Neural progenitor cell (in vitro differentiated cells): ENCODE measurements at regions not wholly inside any gene's neighbourhood (a gene's known extent, or its start where the extent isn't known, plus 50 kb on each side); places are given as distances from the start of the nearest gene placed in this dataset.

ENCODE experiments used
- EZH2 ChIP-seq: fragments of 200-600 bp; sonication (generic); IDR thresholded peaks from 2 replicates; pipeline ENCODE4 v1.6.1; 2017; ENCODE audit warnings: antibody characterized with exemption, mild to moderate bottlenecking, moderate library complexity
- EZH2phosphoT487 ChIP-seq: fragments of 200-600 bp; sonication (generic); IDR thresholded peaks from 2 replicates; pipeline ENCODE4 v1.6.1; 2017; ENCODE audit warnings: antibody characterized with exemption
- TF ChIP-seq, protein P1 (sequence below): fragments of 200-600 bp; sonication (generic); IDR thresholded peaks from 2 replicates; pipeline ENCODE4 v1.5.1; 2017; ENCODE audit warnings: antibody characterized with exemption, mild to moderate bottlenecking

DNA sequence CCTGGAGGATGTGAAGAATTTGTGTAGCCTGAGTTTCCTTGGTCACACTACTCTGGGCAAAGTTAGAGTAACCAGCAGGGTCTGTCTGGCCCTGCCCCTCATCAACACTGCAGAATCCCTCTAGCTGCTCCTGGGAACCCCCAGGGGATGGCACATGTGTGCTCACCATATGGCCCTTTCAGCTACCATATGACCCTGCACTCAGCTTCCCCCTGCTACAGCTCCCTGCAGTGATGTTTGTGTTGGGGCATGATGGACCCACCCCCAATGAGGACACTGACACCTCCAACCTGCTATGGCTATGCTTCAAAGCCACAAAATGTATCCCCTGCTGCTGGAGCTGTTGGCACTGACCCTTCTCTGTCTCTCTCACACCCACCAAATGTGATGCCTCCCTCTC lies 152.7 kb downstream of the SNX18 start:
- TF ChIP-seq EZH2phosphoT487 (no peak), EZH2 (no peak)
- TF ChIP-seq, protein P1, sequence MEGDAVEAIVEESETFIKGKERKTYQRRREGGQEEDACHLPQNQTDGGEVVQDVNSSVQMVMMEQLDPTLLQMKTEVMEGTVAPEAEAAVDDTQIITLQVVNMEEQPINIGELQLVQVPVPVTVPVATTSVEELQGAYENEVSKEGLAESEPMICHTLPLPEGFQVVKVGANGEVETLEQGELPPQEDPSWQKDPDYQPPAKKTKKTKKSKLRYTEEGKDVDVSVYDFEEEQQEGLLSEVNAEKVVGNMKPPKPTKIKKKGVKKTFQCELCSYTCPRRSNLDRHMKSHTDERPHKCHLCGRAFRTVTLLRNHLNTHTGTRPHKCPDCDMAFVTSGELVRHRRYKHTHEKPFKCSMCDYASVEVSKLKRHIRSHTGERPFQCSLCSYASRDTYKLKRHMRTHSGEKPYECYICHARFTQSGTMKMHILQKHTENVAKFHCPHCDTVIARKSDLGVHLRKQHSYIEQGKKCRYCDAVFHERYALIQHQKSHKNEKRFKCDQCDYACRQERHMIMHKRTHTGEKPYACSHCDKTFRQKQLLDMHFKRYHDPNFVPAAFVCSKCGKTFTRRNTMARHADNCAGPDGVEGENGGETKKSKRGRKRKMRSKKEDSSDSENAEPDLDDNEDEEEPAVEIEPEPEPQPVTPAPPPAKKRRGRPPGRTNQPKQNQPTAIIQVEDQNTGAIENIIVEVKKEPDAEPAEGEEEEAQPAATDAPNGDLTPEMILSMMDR = no peak
